ENCODE measurements at regions not wholly inside any gene's neighbourhood (a gene's known extent, or its start where the extent isn't known, plus 50 kb on each side); places are given as distances from the start of the nearest gene placed in this dataset.

DNA sequence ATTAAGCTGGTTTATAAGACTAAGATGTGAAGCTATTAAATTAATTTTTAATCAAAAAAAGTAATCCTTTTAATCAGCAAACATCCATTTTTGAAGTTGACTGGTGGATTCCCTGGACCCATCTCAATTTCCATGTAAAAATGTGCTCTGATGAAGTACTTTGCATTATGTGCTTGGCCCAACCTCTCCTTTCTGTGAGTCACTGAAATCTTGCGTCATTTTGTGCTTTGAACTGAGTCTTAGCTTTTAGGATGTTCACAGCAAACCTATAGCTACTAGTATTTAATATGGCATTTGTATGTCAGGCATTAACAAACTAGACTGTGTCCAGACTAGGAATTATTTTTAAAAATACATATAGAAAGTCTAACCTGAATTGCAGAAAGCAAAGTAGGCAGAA lies 55.0 kb upstream of the CDH12 start:
- TF ChIP-seq, protein P1, sequence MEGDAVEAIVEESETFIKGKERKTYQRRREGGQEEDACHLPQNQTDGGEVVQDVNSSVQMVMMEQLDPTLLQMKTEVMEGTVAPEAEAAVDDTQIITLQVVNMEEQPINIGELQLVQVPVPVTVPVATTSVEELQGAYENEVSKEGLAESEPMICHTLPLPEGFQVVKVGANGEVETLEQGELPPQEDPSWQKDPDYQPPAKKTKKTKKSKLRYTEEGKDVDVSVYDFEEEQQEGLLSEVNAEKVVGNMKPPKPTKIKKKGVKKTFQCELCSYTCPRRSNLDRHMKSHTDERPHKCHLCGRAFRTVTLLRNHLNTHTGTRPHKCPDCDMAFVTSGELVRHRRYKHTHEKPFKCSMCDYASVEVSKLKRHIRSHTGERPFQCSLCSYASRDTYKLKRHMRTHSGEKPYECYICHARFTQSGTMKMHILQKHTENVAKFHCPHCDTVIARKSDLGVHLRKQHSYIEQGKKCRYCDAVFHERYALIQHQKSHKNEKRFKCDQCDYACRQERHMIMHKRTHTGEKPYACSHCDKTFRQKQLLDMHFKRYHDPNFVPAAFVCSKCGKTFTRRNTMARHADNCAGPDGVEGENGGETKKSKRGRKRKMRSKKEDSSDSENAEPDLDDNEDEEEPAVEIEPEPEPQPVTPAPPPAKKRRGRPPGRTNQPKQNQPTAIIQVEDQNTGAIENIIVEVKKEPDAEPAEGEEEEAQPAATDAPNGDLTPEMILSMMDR (IDR thresholded peaks at IDR 0.05), result no peak
- no peak for TF ChIP-seq EZH2 (IDR thresholded peaks at IDR 0.05; ENCODE audit: borderline replicate concordance, insufficient read depth, low read depth, low read length, poor library complexity, severe bottlenecking)
